Endothelial cell of umbilical vein (primary cell): ENCODE measurements at regions not wholly inside any gene's neighbourhood (a gene's known extent, or its start where the extent isn't known, plus 50 kb on each side); places are given as distances from the start of the nearest gene placed in this dataset.

ENCODE experiments used
- BruUV-seq: library from RNA; stranded (reverse); fragments of 400-500 nt; replicated peaks from 2 replicates; lab custom pipeline; 2021; lab: Mats Ljungman, UMichigan
- CTCF ChIA-PET: fragments of 300-600, 350-600 bp; sonication (Branson Sonifier 250); formaldehyde crosslinking; loops from one replicate; lab custom pipeline; 2021; ENCODE audit warnings: antibody characterized with exemption, inconsistent platforms; lab: Charles Lee
- POLR2A ChIA-PET: fragments of 300-600, 350-600 bp; sonication (Branson Sonifier 250); formaldehyde crosslinking; loops from one replicate; lab custom pipeline; 2021; ENCODE audit warnings: antibody characterized with exemption, inconsistent platforms; lab: Charles Lee
- DNase-seq: peaks from one replicate; pipeline ENCODE4 v3.0.0-alpha.2; 2011; ENCODE audit warnings: low read depth, low spot score
- FAIRE-seq: peaks from 2 replicates; lab custom pipeline; 2011; peaks lifted over from hg19 to GRCh38; lab: Jason Lieb, UNC
- H2AFZ ChIP-seq: 2 replicates; pipeline ENCODE4 v1.6.0; 2012; ENCODE audit warnings: low read depth, low read length, control low read depth, inconsistent platforms
- H3K27ac ChIP-seq: 2 replicates; pipeline ENCODE4 v1.5.1; 2011; ENCODE audit warnings: low read depth, mild to moderate bottlenecking, control low read depth, low read length, moderate library complexity; ENCODE audit not compliant: insufficient read depth
- H3K27me3 ChIP-seq, 2 experiments: 2 replicates each; pipeline versions ENCODE4 v1.6.0 to v1.6.1; 2011; ENCODE audit warnings: low read length in 2 of 2, mixed read lengths in 1 of 2; ENCODE audit not compliant: control insufficient read depth in 2 of 2, insufficient read depth in 2 of 2
- H3K36me3 ChIP-seq, 2 experiments: 2 replicates in 1 of 2; 3 replicates in 1 of 2; pipeline ENCODE4 v1.5.1; 2011; ENCODE audit warnings: low read length in 2 of 2, mild to moderate bottlenecking in 1 of 2, moderate library complexity in 1 of 2; ENCODE audit not compliant: control insufficient read depth in 2 of 2, insufficient read depth in 2 of 2; ENCODE audit errors: extremely low read depth in 1 of 2
- H3K4me1 ChIP-seq: 3 replicates; pipeline ENCODE4 v1.5.1; 2011; ENCODE audit warnings: mild to moderate bottlenecking, low read length; ENCODE audit not compliant: control insufficient read depth, insufficient read depth; ENCODE audit errors: extremely low read depth
- H3K4me2 ChIP-seq: 2 replicates; pipeline ENCODE4 v1.6.1; 2011; ENCODE audit warnings: low read length, control low read depth, mixed read lengths; ENCODE audit not compliant: insufficient read depth
- H3K4me3 ChIP-seq, 3 experiments: fragments of 200-600 bp in 1 of 3; sonication (generic), shearing (Covaris generic) in 1 of 3; replicated peaks in 1 of 3; 2 replicates each; pipeline ENCODE4 v1.5.1; 2011 to 2016; ENCODE audit warnings: control low read depth in 3 of 3, low read length in 3 of 3, mild to moderate bottlenecking in 2 of 3, inconsistent platforms in 1 of 3, low read depth in 1 of 3, moderate library complexity in 1 of 3; ENCODE audit not compliant: insufficient read depth in 1 of 3
- H3K79me2 ChIP-seq: 2 replicates; pipeline ENCODE4 v1.6.0; 2012; ENCODE audit warnings: low read length, inconsistent platforms; ENCODE audit not compliant: control insufficient read depth, insufficient read depth
- H3K9ac ChIP-seq: replicated peaks from 2 replicates; pipeline ENCODE3; 2011; ENCODE audit warnings: low read length, control low read depth; ENCODE audit not compliant: insufficient read depth; ENCODE audit errors: extremely low read depth
- H3K9me1 ChIP-seq: replicated peaks from 3 replicates; pipeline ENCODE4 v1.6.0; 2011; ENCODE audit warnings: mild to moderate bottlenecking, low read length; ENCODE audit not compliant: control insufficient read depth, insufficient read depth; ENCODE audit errors: extremely low read depth
- H3K9me3 ChIP-seq: replicated peaks from 2 replicates; pipeline ENCODE4 v1.5.1; 2012; ENCODE audit warnings: low read length, inconsistent platforms; ENCODE audit not compliant: control insufficient read depth, insufficient read depth
- H4K20me1 ChIP-seq: replicated peaks from 2 replicates; pipeline ENCODE3; 2011; ENCODE audit warnings: mild to moderate bottlenecking, low read length; ENCODE audit not compliant: control insufficient read depth, insufficient read depth; ENCODE audit errors: extremely low read depth
- CTCF ChIP-seq, 2 donors: IDR thresholded peaks; 1 replicate in 1 of 2; 2 replicates in 1 of 2; pipeline ENCODE4 v1.5.1; 2011; ENCODE audit warnings: low read length in 2 of 2, mild to moderate bottlenecking in 2 of 2, moderate library complexity in 2 of 2, control low read depth in 1 of 2, inconsistent platforms in 1 of 2, low read depth in 1 of 2; ENCODE audit not compliant: insufficient read depth in 1 of 2; ENCODE audit errors: extremely low read depth in 1 of 2
- EZH2 ChIP-seq: IDR thresholded peaks from 2 replicates; pipeline ENCODE4 v1.6.1; 2012; ENCODE audit warnings: borderline replicate concordance, low read depth, mild to moderate bottlenecking, moderate library complexity, low read length, inconsistent platforms; ENCODE audit not compliant: severe bottlenecking
- FOS ChIP-seq: IDR thresholded peaks from 2 replicates; pipeline ENCODE4 v1.6.1; 2011; ENCODE audit warnings: mild to moderate bottlenecking, low read length, moderate library complexity, borderline replicate concordance; ENCODE audit not compliant: insufficient read depth
- GATA2 ChIP-seq: IDR thresholded peaks from 2 replicates; pipeline ENCODE4 v1.7.0; 2011; ENCODE audit warnings: low read depth, mild to moderate bottlenecking, moderate library complexity, mixed read lengths, low read length; ENCODE audit not compliant: insufficient read length, insufficient read depth
- JUN ChIP-seq: IDR thresholded peaks from 2 replicates; pipeline ENCODE4 v1.6.1; 2011; ENCODE audit warnings: borderline replicate concordance, low read depth; ENCODE audit not compliant: insufficient read length, insufficient read depth
- MAX ChIP-seq: IDR thresholded peaks from 2 replicates; pipeline ENCODE4 v1.6.1; 2011; ENCODE audit not compliant: insufficient read depth, insufficient read length
- MYC ChIP-seq: IDR thresholded peaks from one replicate; pipeline ENCODE4 v1.6.1; 2011; ENCODE audit warnings: mild to moderate bottlenecking, low read depth, low read length
- POLR2A ChIP-seq: IDR thresholded peaks from 2 replicates; pipeline ENCODE4 v1.6.1; 2012; ENCODE audit warnings: low read depth, mild to moderate bottlenecking, control low read depth, low read length
- POLR2AphosphoS5 ChIP-seq: IDR thresholded peaks from 2 replicates; pipeline ENCODE4 v1.6.1; 2012; ENCODE audit warnings: low read depth, mild to moderate bottlenecking, control low read depth, low read length, moderate library complexity; ENCODE audit not compliant: insufficient read depth
- dilution Hi-C: fragments of 300-500 bp; cut with MboI; formaldehyde crosslinking; loops from one replicate; pipeline ENCODE4 v1.15.0; 2019; ENCODE audit warnings: low sequenced_read_pairs; ENCODE audit not compliant: extremely low pct_ligation_motif_present
- intact Hi-C: fragments of 100-400 bp; cut with micrococcal nuclease; formaldehyde crosslinking; loops from one replicate; pipeline ENCODE4 v1.10.0; 2022

- no peak for FAIRE-seq
- dilution Hi-C loops (no loop called here), intact Hi-C loops (no loop called here)
- CTCF ChIA-PET, result no interaction called here
- no peaks in the 10 kb centered on the region for H3K27me3 ChIP-seq
- H3K79me2 ChIP-seq, result no peaks in the 10 kb centered on the region
- no peak overlapping the region for H2AFZ ChIP-seq
- TF ChIP-seq CTCF (IDR thresholded peaks at IDR 0.05; ENCODE audit: extremely low read depth in 1 of 2, insufficient read depth in 1 of 2, low read depth in 1 of 2, low read length in 2 of 2) (no peak), POLR2AphosphoS5 (no peak), JUN (no peak), MYC (no peak), FOS (no peak), GATA2 (no peak), MAX (no peak), POLR2A (no peak), EZH2 (no peak)
- no peak for DNase-seq
- BruUV-seq, result no TSS peak
- H3K4me1 ChIP-seq, result no peaks in the 10 kb centered on the region
- no peak overlapping the region for H3K9ac ChIP-seq
- H4K20me1 ChIP-seq, result no peaks in the 10 kb centered on the region
- no peaks in the 10 kb centered on the region for H3K9me3 ChIP-seq
- POLR2A ChIA-PET, result no interaction called here
- no peaks in the 10 kb centered on the region for H3K9me1 ChIP-seq
- H3K4me3 ChIP-seq, result no peak overlapping the region
- no peak overlapping the region for H3K4me2 ChIP-seq
- no peaks in the 10 kb centered on the region for H3K36me3 ChIP-seq
- no peak overlapping the region for H3K27ac ChIP-seq
Measured at GRCh38 chr10:85491652-85492051, 874.9 kb downstream of the GRID1 start.
